GM12801 (cell line): ENCODE measurements at regions not wholly inside any gene's neighbourhood (a gene's known extent, or its start where the extent isn't known, plus 50 kb on each side); places are given as distances from the start of the nearest gene placed in this dataset.

Experiments
- TF ChIP-seq, protein P1 (sequence below): IDR thresholded peaks from one replicate; pipeline ENCODE4 v1.5.1; 2011; ENCODE audit warnings: control low read depth; ENCODE audit not compliant: insufficient read length; ENCODE audit errors: extremely low read depth

DNA sequence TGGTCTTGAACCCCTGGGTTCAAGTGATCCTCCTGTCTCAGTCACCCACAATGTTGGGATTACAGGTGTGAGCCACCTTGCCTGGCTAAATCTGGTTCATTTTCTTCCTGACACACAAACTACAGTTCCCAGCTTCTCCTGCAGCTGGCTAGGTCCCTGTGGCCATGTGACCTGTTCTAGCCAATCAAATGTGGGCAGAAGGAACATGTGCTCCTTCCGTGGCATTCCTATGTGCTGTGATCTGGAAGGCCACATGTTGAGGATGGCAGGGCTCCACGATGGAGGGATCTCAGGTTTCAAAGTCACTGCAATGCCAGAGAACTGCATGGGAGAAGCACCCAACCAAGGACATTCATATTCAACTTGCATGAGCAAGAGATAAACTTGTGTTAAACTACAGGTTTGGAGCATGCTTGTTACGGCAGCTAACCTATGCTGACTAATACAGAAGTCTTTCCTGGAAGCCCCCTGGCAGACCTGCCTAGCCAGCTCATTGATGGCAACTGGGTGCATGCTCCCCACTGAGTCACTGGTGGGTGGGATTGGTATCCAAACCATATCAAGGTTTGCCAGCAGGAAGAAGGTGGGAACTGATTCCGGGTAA, 86.0 kb downstream of the RPS6KA4 start:
- TF ChIP-seq, protein P1, sequence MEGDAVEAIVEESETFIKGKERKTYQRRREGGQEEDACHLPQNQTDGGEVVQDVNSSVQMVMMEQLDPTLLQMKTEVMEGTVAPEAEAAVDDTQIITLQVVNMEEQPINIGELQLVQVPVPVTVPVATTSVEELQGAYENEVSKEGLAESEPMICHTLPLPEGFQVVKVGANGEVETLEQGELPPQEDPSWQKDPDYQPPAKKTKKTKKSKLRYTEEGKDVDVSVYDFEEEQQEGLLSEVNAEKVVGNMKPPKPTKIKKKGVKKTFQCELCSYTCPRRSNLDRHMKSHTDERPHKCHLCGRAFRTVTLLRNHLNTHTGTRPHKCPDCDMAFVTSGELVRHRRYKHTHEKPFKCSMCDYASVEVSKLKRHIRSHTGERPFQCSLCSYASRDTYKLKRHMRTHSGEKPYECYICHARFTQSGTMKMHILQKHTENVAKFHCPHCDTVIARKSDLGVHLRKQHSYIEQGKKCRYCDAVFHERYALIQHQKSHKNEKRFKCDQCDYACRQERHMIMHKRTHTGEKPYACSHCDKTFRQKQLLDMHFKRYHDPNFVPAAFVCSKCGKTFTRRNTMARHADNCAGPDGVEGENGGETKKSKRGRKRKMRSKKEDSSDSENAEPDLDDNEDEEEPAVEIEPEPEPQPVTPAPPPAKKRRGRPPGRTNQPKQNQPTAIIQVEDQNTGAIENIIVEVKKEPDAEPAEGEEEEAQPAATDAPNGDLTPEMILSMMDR = no peak

DNA sequence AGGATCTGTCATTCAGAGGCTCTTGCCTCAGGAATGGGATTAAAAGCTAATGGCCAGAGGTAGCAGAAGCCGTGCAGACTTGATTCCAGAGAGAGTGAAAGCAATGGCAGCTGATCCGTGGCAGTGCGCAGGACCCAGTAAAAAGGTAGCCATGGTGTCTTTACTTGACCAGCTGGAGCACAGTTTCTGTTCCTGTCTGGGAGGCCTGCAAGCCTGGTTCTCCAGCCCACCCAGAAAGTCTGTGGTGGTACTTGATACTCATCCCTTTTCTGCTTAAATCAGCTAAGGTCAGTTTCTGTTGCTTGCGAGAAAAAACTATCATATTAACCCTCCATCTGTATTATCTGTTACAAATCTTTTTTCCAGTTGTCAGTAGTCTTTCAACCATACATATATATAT, 86.7 kb downstream of the RPS6KA4 start:
- TF ChIP-seq, protein P1 = no peak

DNA sequence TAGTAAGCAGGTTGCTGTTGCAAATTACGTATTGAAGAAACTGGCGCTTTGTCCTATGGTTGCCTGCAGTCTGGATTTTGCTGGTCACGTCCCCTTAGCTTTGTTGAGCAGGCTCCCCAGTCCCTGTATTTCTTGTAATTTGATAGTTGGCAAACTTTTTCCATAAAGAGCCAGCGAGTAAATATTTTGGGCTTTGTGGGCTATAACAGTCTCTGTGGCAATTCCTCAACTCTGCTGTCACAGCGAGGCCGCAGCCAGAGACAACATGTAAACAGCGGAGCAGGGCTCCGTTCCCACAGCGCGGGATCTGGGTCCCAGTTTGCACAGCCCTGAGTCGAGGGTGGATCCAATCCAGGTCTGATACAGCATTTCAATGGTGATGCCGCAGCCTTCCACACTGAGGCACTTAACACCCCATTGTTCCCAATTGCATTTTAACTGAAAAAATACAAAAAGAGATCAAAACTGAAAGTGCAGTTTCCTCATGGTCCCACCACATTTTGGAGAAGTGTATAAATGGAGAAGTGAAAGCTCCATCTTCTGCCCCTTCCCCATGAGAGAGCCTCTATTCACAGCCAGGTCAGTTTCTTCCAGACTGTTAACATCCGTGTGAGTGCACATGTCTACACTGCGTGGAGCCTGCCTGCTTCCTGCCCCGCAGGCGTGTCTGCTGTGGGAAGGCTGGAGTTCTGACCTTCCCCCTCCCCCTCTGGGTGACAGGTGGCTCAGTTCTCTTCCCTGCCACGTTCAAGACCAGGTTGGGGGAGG, 89.1 kb downstream of the RPS6KA4 start:
- TF ChIP-seq, protein P1 = no peak

DNA sequence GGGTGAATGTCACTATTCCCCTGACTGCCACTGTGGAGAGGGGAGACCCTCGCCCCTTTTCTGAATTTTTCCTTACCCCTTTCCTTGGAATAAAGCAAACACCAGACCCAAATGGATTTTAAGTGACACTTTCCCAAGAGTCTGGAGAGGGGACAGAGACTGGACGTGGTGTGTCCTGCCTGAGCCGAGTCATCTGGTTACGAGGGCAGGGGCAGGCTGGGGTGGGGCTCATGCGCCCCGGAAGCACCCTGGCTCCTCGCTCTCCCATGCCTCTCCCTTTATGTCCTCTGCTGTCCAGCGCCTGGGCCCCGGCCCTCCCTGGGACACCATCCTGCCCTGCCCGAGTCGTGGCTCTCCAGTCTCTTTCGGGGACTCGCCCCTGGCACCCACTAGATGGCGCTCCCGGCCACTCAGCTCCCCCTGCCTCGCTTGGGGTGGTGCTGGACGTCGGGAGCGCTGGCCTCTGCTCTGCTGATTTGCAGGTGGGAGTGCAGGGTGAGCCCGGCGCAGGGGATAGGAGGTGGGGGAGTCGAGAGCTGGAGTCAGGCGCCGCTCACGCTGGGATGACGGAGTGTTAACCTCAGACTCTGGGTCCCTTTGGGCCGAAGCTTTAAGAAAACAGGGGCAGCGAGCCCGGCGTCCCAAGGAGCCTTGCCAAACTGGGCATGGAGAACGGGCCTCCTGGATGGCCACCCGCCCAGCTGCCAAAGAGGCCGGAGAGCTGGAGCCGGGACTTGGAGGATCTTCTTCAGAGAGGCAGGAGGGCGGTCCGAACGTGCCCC, 89.8 kb downstream of the RPS6KA4 start:
- TF ChIP-seq, protein P1 = no peak

DNA sequence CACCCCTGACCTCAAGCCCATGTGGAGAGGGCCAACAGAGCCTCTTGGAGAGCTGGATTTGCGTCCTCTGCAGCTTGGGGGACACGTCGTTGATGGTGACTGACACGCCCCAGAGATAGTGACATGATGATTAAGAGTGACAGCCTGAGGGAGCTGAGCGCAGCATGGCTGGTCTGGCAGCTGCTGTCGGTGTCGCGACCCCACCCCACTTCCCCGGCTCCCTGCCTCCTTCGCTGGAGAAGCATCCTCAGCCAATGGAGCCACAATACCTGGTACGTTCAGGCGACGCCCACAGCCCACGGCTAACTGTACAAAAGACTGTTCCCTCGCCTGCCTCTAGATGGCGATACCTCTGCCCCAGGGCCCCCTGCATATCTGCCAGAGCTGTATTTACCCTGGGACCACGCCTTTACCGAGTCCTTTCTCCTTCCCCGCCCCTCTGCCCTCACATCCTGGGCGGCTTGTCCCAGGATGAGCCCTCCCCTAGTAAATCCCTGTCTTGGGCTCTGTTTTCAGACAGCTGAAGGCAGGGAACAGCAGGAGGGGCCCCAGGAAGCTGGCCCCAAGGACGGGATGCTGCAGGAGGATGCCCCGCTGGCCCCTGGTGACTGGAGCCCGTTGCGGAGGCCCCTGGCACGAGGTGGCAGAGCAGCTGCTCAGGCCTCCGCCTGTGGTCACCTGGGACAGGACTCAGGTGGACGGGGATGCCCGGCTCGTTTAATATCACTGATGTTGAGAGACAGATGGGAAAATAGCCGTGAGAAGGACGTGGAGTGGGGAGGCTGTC, 90.6 kb downstream of the RPS6KA4 start:
- TF ChIP-seq, protein P1 = peak; percentile 27

DNA sequence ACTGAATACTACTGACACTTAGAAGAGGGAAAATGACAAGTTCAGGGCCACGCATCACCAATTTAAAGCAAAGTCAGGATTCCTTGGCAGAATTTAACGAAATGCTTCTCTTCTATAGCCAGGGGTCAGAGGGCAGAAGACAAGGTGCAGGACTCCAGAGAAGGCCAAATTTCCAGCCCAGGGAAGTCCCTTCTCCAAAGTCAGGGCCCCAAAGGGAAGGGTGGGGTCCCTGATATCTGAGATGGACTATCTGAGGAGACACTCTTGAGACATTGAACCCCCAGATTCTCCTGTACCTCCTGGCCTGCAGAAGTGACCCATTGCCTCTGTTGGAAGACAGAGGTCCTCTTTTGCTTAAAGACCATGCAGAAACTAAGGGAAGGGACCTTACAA, 91.2 kb downstream of the RPS6KA4 start:
- TF ChIP-seq, protein P1 = no peak

DNA sequence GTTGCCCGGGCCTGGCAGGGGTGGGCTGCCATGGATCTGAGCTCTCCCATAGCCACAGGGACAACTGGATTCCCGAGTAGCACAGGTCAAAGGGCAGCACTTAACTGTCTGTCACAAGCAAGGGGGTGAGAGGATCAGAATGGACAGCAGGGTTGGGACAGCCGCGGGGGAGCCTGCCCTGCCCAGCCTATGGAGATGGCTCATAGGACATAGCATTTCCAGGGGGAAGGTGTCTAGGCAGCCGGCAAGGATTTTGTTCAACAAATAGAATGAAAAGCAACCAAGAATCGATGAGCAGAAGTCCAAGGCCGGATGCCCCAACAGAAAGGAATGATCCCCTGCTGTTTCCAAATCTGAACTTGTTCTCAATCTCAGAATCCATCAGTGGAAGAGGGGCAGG, 92.9 kb downstream of the RPS6KA4 start:
- TF ChIP-seq, protein P1 = no peak
